ENCODE measurements at regions not wholly inside any gene's neighbourhood (a gene's known extent, or its start where the extent isn't known, plus 50 kb on each side); places are given as distances from the start of the nearest gene placed in this dataset.
A peak's percentile ranks its signal among the peaks of the same experiment; 100 is the strongest.

- H3K4me1 ChIP-seq (ENCODE audit: control insufficient read depth, insufficient read depth, low read length), result no peaks in the 10 kb centered on the region
- no peak overlapping the region for H3K4me3 ChIP-seq (ENCODE audit: low read depth, low read length)
- no peaks in the 10 kb centered on the region for H3K36me3 ChIP-seq (ENCODE audit: control insufficient read depth in 2 of 2, insufficient read depth in 1 of 2, low read length in 2 of 2)
- ChIA-PET CTCF (no interaction called here), POLR2A (no interaction called here)
- TF ChIP-seq SP7 (tag by site-specific recombination; IDR thresholded peaks at IDR 0.05) (no peak), ZEB2 (tag by site-specific recombination; IDR thresholded peaks at IDR 0.05) (no peak), ZBTB8A (tag by site-specific recombination; IDR thresholded peaks at IDR 0.05) (no peak), ZNF18 (tag by site-specific recombination; IDR thresholded peaks at IDR 0.05) (no peak), ZNF23 (tag by site-specific recombination; IDR thresholded peaks at IDR 0.05; ENCODE audit: borderline replicate concordance) (no peak), ZNF610 (tag by site-specific recombination; IDR thresholded peaks at IDR 0.05; ENCODE audit: borderline replicate concordance) (no peak), ZXDB (tag by site-specific recombination; IDR thresholded peaks at IDR 0.05) (no peak), ZNF138 (tag by site-specific recombination; IDR thresholded peaks at IDR 0.05; ENCODE audit: borderline replicate concordance) (no peak), ZNF16 (tag by site-specific recombination; IDR thresholded peaks at IDR 0.05; ENCODE audit: low read depth) (no peak), ZNF350 (tag by site-specific recombination; IDR thresholded peaks at IDR 0.05) (no peak), BCL11B (tag by site-specific recombination; IDR thresholded peaks at IDR 0.05; ENCODE audit: low read depth) (no peak), MEIS1 (CRISPR knock-in tag; IDR thresholded peaks at IDR 0.05; ENCODE audit: borderline replicate concordance) (no peak), ZNF423 (tag by site-specific recombination; IDR thresholded peaks at IDR 0.05) (no peak), ZBTB21 (tag by site-specific recombination; IDR thresholded peaks at IDR 0.05) (no peak)
- no peak overlapping the region for H3K27ac ChIP-seq (ENCODE audit: extremely low read depth, low read depth, low read length)
- no peaks in the 10 kb centered on the region for H3K9me3 ChIP-seq (ENCODE audit: control insufficient read depth, insufficient read depth, low read depth, low read length)
Measured at GRCh38 chr2:212640428-212640827, 101.8 kb upstream of the ERBB4 start.

GRCh38 chr2:212638694-212639093, 100.1 kb upstream of the ERBB4 start:
- TF ChIP-seq ZNF555 (tag by site-specific recombination; conservative IDR thresholded peaks at IDR 0.05) (no peak), ZNF549 (tag by site-specific recombination; IDR thresholded peaks at IDR 0.05) (peak; percentile 94), ZNF658 (tag by site-specific recombination; IDR thresholded peaks at IDR 0.05) (no peak)
- Histone ChIP-seq H3K4me3 (ENCODE audit: low read depth, low read length) (no peak overlapping the region), H3K4me1 (ENCODE audit: control insufficient read depth, insufficient read depth, low read length) (no peaks in the 10 kb centered on the region), H3K36me3 (ENCODE audit: control insufficient read depth in 2 of 2, insufficient read depth in 1 of 2, low read length in 2 of 2) (no peaks in the 10 kb centered on the region), H3K9me3 (ENCODE audit: control insufficient read depth, insufficient read depth, low read depth, low read length) (no peaks in the 10 kb centered on the region), H3K27ac (ENCODE audit: extremely low read depth, low read depth, low read length) (no peak overlapping the region)
- CTCF ChIA-PET, result interaction anchor here (0.7 kb wide), 1 partner anchor 1078 kb away, joined by 4 read pairs; no protein-coding TSS in a partner anchor
- POLR2A ChIA-PET, result no interaction called here

GRCh38 chr2:212628586-212628985, 90.0 kb upstream of the ERBB4 start:
- Histone ChIP-seq H3K36me3 (ENCODE audit: control insufficient read depth in 2 of 2, insufficient read depth in 1 of 2, low read length in 2 of 2) (no peaks in the 10 kb centered on the region), H3K27ac (ENCODE audit: extremely low read depth, low read depth, low read length) (no peak overlapping the region), H3K4me1 (ENCODE audit: control insufficient read depth, insufficient read depth, low read length) (no peaks in the 10 kb centered on the region), H3K4me3 (ENCODE audit: low read depth, low read length) (no peak overlapping the region), H3K9me3 (ENCODE audit: control insufficient read depth, insufficient read depth, low read depth, low read length) (no peaks in the 10 kb centered on the region)
- ChIA-PET POLR2A (no interaction called here), CTCF (no interaction called here)
- no peak for TF ChIP-seq ZNF16 (tag by site-specific recombination; IDR thresholded peaks at IDR 0.05; ENCODE audit: low read depth)
- no peak for TF ChIP-seq ZNF768 (tag by site-specific recombination; IDR thresholded peaks at IDR 0.05)
- no peak for TF ChIP-seq ZBTB17 (tag by site-specific recombination; IDR thresholded peaks at IDR 0.05)
- no peak for TF ChIP-seq ZNF202 (tag by site-specific recombination; IDR thresholded peaks at IDR 0.05; ENCODE audit: borderline replicate concordance)
- TF ChIP-seq ZNF639 (tag by site-specific recombination; IDR thresholded peaks at IDR 0.05), result no peak

Data from HEK293 (cell line).